ENCODE measurements at regions not wholly inside any gene's neighbourhood (a gene's known extent, or its start where the extent isn't known, plus 50 kb on each side); places are given as distances from the start of the nearest gene placed in this dataset.
"Not testable (repeated sequence)": the region's sequence is repeated elsewhere in the genome, so short reads cannot be mapped to it uniquely, and the experiment has no call there.

DNA sequence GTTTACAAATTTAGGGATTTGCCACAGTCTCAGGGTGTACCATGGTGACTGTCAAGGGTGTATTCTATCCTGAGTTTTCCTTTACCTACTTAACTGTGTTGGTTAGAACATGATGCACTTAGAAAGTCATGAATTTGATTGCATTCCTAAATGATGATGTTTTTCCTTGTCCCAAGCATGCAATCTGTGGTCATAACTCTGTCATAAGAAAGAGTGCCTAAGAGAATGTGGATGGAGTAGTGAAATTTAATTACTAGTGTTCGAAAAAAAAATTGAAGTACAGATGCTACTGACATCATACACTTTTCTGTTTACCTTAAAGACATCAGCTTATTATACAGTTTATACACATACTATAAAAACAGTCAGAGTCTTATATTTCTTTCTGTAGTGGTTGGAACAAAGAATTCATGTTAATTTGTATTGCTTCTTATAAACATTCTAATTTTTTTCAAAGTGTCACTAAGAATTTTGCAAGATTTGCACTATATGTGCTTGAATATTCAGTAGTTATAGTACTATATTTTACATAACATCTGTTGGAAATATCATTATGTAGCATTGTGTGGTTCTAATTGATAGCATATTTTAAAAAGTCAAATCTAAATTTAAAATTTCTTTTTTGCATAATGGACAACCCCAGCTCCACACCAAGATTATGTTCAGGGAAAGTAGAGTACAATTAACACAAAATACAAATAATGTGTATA is 231.3 kb upstream of the KCNMB2 start:
- DNase-seq = no peak

DNA sequence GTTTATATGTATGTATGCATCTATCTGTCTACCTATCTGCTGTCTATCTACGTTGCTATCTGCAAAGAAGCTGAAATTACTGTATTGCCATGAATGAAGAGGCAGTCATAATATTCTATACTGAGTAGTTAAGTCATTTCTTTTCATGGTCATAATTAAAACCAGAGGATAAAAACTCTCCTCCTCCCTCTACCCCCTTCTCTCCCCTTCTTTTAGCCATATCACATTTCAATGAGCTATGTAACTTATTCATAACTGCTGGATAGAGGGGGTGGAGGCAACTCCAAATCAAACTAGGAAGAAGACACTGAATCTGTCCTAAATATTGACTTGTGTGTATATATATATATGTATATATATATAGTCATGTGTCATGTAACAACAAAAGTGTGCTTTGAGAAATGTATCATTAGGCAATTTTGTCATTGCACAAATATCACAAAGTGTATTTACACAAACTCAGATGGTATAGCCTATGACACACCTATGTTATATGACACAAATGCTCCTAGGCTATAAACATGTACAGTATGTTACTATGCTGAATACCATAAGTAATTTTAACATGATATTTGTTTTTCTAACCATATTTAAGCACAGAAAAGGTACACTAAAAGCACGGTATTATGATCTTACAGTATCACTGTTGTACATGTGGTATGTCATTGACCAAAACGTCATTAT is 229.7 kb upstream of the KCNMB2 start:
- no peak for DNase-seq

DNA sequence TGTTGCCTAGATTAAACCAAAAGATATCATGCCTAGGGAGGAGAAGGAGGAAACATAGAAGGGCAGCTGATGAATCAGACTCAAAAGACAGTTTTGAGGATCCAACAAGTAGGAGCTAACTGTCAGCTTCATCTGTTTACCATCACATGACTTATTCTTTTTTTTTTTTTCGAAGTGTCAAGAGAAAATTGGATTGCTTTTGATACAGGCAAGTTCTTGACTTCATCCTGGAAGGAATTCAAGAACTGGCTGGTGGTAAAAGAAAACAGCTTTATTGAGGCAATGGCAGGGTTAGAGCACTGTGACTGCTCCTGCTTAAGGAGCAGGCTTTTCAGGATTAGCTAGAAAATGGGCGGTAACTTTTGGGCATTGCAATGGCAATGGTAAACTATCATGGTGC is 227.5 kb upstream of the KCNMB2 start:
- no peak for DNase-seq

DNA sequence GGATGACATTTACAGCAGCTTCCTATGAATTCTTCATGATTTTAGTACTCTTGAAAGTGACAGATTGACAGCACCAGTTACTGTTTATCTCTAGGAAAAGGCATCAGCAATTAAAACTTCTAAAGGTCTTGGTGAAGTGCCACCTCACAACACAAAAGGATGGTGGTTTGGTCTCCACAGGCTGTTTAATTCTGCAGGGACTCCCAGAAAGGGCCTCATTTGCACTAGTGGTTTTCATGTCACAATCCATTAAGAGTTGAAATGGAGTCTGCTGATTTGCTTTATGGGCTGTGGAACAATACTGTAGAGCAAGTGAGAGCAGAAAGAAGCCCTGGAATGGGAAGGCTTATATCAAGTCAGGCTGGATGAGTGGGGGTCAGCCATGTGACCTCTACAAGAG is 225.3 kb upstream of the KCNMB2 start:
- no peak for DNase-seq

DNA sequence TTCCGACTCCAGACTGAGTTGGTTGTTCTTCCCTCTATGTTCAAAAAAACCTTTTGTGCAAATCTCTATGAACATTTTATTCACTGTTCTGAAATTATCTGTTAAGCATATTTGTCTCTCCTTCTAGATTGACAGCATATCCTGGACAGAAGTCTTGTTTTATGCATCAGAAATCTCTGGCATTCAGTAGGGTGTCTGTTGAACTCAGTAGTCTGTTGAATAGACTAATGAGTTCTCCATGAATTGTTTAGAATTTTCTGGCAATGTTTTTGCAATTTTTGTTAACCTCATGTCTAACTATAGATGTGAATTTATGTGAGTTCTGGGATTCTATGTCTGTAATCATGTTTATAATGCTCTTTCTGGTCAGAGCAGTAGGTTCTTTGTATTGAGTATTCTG is 222.5 kb upstream of the KCNMB2 start:
- no peak for DNase-seq

DNA sequence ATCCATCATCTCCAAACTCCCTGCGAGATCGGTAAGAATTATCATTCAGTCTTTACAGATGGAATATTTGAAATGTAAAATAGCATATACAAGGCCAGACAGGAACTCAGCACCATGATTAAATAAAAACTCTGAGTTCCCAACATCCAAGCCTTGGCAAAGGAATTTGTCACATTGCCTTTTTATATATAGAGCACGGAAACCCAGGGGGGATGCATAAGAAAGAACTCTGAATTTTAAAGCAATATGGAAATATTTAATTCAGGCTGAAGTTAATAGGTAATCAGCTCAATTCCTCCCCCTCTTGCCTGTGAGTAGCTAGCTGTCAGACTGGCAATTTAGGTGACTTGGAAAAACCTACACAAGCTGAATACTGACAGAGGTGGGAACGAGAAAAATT is 217.9 kb upstream of the KCNMB2 start:
- DNase-seq = no peak

DNA sequence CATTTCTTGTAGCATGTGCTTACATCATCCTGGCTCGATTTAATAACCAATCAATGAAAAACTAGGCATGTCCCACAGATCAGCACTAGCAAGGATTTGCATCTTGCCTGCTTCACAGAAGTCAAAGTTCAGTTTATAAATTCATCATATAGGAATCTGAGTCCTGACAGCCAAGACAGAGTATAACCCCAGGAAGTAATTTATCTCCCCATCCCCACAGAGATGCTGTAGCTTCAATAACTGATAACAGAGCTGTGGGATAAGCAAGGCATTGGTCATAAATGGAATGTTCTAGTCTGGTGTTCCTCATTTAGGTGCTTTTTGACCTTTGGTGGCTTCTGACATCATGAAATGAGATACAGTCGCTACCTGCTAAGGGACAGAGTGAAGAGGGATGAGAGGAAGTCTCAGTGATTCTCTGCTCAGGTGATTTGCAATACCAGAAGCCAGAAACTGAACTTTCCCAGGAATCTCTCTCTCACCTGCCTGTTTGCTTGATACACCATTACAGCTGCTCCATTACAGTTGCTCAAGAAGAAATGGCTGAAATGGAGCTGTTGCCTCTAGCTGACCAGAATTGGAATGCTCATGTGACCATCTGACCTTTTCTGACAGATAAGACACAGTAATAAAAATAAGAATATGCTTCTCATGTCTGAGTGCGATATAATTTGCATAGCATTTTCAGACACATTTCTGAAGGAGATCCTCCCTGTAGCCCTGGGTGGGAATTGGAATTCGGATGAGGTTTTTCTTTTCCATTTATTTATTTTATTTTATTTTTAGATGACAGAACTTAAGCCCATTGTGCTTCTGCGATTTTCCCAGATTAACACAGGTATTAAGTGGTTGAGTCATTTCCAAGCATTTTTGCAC is 217.1 kb upstream of the KCNMB2 start:
- DNase-seq = no peak

DNA sequence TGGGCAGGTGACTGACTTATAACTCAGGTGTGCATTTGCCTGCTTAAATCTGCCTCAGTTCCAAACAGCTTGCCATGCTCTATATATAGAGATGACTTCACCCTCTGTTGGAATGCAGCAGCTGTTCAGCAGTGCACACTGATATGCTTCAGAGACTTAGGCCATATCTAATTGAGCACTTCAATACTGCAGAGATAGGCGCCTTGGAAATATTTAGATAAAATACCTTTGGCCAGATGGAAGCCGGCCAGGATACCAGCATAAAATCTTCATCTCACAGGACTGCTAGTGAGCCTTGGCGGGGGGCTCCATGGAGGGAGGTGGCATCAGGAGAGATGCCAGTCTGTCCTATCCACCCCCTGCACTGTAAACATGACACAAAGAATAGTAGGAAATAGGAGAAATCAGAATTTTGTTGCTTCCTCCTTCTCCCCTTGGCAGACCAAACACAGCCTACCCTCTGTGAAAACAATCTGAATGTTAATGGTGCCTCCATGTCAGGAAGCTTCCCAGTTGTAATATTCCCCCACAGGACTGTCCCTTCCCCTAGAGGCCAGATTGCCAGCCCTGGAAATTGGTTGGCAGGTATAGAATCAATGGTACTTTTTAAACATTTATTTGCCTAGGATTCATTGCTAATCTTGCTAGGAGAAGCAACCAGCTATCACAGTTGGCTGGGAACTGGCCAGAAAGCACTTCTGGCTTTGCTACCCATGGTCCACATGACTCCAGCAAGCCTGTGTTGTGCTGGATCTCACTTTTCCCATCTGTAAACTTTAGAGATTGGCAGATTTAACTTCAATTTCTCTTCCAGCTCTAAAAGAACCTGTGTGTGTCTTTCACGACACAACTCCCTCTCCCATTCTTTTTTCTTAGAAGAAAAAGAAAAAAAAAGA is 215.5 kb upstream of the KCNMB2 start:
- no peak for DNase-seq

DNA sequence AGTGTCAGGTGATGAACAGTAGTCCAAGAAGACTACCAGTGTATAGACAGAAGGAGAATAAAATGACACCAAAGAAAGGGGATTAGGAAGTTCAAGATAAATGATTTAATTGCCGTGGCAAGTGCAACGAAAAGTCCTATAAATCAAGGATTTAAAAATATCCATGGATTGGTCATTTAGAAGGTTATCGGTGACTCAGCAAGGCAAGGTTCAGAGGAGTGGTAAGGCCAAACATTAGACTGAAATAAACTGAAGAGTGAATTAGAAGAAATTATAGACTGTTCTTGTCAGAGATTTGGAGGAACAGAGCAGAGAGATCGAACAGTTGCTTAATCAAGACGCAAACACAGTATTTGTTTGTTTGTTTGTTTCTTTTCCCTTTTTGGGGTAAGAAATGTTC is 211.9 kb upstream of the KCNMB2 start:
- DNase-seq = no peak

DNA sequence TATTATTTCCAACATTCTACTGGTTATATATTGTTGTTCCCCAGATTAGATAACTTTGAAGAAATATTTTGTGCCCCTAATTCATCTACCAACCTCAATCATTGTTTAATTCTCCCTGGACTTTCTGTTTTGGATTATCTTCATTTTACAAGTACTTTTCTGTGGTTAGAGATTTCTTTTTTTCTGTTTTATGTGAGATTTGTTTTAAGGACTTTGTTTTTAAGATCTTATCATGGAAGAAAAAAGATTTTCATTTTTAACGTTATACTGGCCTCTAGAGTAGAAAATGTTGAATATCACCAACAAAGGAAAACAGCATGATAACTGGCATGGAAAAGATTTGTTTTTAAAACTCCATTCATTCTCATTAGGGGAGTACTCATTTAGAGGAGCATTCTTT is 210.9 kb upstream of the KCNMB2 start:
- no peak for DNase-seq

DNA sequence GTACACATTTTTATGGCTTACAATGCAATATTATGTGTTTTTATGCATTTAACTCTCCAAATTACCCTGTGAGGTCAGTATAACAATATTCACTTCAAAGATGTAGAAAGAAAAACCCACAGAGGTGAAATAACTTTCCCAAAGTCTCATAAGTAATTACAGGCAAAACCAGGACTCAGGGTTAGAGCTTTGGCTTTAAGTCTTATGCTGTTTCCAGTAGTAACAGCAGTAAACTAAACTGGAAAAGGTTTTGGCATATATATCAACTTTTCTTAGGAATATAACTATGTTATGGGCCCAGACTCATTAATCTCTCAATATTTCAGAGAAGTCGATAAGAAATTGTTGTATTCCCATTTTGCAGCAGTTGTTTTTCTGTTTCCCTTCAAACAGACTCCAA is 206.3 kb upstream of the KCNMB2 start:
- no peak for DNase-seq

DNA sequence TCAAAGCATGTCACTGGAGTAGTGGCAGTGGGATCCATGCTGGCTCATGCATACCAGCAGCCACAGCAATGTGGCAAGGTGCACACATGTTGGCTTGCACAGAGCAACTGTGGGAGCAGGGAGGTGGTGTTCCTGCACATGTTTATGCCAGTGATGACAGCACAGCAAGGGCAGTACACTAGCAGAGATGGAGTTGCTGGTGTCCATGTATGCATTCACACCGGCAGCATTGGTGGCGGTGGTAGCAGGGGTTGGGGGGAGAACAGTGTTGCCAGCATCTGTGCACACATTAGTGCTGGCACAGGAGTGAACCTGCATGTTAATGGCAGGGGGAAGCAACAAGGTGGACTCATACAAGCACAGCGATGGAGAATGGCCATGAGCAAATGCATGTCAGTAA is 202.0 kb upstream of the KCNMB2 start:
- DNase-seq = no peak

DNA sequence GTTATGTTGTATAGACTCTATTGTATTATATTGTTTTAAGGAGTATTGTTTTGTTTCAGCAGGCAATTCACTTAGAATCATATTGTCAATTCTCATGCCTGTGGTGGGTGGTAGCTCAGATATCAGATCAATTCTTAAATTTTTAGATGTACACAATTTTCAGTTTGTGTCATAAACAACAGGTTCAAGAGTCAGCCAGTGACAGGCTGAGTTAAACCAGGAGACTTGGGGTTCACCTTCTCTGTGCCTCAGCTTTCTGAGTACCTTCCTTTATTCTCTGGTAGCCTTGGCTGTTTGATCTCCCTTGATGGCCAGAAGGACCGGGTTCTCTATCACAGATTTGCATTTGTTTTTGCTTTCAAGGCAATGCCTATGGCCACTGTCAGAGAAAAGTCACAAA is 199.9 kb upstream of the KCNMB2 start:
- DNase-seq = no peak

DNA sequence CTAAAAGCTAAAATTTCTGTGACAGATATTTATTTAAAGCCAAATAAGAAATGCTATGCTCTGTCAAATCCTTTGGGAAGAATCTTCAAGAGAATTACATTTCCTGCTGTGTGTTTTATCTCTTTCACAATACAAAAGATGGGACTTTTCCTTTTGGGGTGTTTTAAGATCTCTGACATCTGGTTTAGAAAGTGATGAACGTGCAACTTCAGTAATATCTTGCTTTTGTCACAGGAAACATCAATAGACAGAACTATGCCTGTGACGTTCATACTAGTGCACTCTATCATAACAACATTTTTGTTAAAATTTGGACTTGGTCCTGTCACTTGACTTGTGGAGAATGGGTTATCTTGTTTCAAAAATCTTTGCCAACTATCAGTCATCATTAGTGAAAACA is 195.7 kb upstream of the KCNMB2 start:
- no peak for DNase-seq

DNA sequence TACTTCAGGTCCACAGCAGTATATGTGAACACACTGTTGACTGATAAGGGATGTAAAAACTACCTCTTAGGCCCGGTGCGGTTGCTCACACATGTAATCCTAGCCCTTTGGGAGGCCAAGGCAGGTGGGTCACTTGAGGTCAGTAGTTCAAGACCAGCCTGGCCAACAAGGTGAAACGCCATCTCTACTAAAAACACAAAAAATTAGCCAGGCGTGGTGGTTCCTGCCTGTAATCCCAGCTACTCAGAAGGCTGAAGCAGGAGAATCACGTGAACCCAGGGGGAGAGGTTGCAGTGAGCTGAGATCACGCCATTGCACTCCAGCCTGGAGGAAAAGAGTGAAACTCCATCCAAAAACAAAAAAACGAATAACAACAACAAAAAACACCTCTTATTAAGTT is 194.6 kb upstream of the KCNMB2 start:
- no peak for DNase-seq

DNA sequence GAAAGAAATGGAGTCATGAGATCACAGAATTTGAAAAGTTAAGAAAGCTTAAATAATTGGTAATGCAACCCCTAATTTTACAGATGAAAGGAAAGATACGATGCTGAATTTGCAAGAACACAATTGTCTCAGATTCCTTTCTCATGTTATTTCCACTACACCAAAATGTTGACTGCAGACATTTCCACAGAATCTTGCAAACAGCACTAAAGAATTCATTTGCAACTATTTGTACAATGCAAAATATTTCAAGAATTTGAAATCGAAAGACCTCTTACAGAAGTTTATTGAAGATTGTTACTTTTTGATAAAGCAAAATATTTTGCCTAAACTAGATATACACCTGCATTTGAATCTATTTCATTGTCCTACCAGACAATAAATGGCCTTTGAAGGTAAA is 194.1 kb upstream of the KCNMB2 start:
- DNase-seq = no peak

DNA sequence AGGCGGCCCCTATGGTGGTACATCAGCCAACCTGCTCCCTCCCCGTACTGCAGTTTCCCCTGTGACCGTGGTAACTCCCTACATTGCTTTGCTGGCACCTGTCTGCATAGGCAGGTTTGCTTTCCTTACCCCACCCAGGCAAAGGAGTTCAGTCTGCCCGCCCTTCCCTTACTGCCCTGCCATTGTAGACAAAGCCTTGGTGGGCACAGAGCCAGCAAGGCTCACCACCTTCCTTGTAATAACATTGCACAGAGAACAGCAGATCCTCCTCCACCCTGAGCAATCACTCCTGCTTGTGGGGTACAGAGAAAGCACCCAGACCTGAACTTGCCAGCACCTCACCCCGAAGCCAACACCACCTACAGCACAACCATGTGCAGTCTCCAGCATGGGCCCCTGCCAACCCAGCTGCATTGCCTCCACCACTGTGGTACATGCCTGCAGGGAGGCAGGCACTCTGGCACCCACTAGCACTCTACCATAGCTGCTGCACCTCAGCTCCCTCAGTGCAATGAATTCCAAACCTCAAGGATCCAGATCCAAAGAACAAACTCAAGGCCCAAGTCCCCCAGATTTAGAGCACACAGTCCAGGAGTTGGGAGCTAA is 192.7 kb upstream of the KCNMB2 start:
- DNase-seq = no peak

DNA sequence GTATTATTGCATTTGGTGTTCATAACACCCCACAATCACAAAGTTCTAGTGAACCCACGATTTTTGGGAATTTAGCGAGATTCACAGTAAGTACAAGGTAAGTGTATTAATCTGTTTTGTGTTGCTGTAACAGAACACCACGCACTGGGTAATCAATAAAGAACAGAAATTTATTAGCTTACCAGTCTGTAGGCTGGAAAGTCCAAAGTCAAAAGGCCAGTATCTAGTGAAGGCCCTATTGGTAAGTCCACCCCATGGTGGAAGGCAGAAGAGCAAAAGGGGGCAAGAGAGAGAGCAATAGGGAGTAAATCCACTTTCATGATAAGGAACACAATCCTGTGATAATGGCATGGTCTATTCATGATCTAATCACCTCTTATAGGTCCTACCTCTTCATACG is 190.3 kb upstream of the KCNMB2 start:
- DNase-seq = no peak

DNA sequence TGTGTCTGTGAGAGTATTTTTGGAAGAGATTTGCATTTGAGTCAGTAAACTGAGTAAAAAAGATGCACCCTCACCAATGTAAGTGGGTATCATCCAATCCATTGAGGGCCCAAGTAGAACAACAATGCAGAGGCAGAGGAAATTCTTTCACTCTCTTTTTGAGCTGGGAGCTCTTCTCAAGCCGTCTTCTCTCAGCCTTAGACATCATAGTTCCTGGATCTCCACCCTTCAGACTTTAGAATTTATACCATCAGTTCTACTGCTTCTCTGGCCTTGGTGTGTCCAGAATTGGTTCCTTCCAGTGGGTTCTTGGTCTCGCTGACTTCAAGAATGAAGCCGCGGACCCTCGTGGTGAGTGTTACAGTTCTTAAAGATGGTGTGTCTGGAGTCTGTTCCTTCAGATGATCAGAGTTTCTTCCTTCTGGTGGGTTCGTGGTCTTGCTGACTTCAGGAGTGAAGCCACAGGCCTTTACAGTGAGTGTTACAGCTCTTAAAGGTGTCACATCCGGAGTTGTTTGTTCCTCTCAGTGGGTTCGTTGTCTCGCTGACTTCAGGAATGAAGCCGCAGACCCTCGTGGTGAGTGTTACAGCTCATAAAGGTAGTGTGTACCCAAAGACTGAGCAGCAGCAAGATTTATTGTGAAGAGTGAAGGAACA is 187.5 kb upstream of the KCNMB2 start:
- not testable (repeated sequence) for DNase-seq

DNA sequence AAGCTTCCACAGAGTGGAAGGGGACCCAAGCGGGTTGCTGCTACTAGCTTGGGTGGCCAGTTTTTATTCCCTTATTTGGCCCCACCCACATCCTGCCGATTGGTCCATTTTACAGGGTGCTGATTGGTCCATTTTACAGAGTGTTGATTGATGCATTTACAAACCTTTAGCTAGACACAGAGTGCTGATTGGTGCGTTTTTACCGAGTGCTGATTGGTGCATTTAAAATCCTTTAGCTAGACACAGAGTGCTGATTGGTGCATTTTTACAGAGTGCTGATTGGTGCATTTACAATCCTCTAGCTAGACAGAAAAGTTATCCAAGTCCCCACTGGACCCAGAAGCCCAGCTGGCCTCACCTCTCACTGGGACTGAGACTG is 187.0 kb upstream of the KCNMB2 start:
- not testable (repeated sequence) for DNase-seq

DNA sequence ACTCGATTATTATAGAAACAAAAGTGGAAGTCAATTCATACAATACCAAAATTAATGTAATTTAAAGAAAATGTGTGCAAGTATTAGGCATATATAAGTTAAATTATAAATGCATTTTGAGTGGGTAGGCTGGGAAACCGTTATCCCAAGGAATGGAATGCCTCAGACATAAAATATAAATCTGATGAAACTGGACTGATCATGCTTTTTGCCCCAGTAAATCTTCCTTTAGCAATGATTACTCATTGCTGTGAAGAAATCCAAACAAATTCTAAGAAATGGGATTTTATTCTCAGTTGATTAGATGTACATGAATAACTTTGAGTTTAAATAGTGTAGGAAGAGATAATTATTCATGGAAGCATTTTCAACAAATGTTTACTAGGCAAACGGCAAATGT is 185.5 kb upstream of the KCNMB2 start:
- DNase-seq = no peak
